ENCODE measurements at regions not wholly inside any gene's neighbourhood (a gene's known extent, or its start where the extent isn't known, plus 50 kb on each side); places are given as distances from the start of the nearest gene placed in this dataset.
"Not testable (repeated sequence)": the region's sequence is repeated elsewhere in the genome, so short reads cannot be mapped to it uniquely, and the experiment has no call there.

- Mint-ChIP-seq H3K9me3 (no peaks in the 10 kb centered on the region), H3K27ac (no peak overlapping the region), H3K4me3 (no peak overlapping the region), H3K4me1 (ENCODE audit: low read depth in 2 of 2) (no peaks in the 10 kb centered on the region), H3K36me3 (ENCODE audit: insufficient read depth) (no peaks in the 10 kb centered on the region), H3K27me3 (no peaks in the 10 kb centered on the region)
- no peak for DNase-seq
- no peak for ATAC-seq (replicated peaks)
Measured at GRCh38 chrX:84737471-84737871, 235.2 kb upstream of the HDX start.

GRCh38 chrX:84747516-84747915 lies 245.3 kb upstream of the HDX start:
- H3K27ac Mint-ChIP-seq: no peak overlapping the region
- DNase-seq (no peak), ATAC-seq (replicated peaks) (no peak)
- H3K4me3 Mint-ChIP-seq: no peak overlapping the region
- no peaks in the 10 kb centered on the region for H3K36me3 Mint-ChIP-seq (ENCODE audit: insufficient read depth)
- no peaks in the 10 kb centered on the region for H3K27me3 Mint-ChIP-seq
- H3K9me3 Mint-ChIP-seq: peaks cover 3 to 8% of the 10 kb centered on the region in 2 donors
- no peaks in the 10 kb centered on the region for H3K4me1 Mint-ChIP-seq (ENCODE audit: low read depth in 2 of 2)

- no peaks in the 10 kb centered on the region for H3K36me3 Mint-ChIP-seq (ENCODE audit: insufficient read depth)
- no peak for DNase-seq
- no peaks in the 10 kb centered on the region for H3K4me1 Mint-ChIP-seq (ENCODE audit: low read depth in 2 of 2)
- H3K27me3 Mint-ChIP-seq: no peaks in the 10 kb centered on the region
- no peak for ATAC-seq (replicated peaks)
- no peak overlapping the region for H3K4me3 Mint-ChIP-seq
- H3K27ac Mint-ChIP-seq: no peak overlapping the region
- H3K9me3 Mint-ChIP-seq: peaks cover 3 to 8% of the 10 kb centered on the region in 2 donors
Measured at GRCh38 chrX:84748965-84749656, 246.9 kb upstream of the HDX start.

GRCh38 chrX:84760560-84760959 lies 243.1 kb upstream of the APOOL start:
- DNase-seq (no peak), ATAC-seq (replicated peaks) (no peak)
- H3K27ac Mint-ChIP-seq: no peak overlapping the region
- no peaks in the 10 kb centered on the region for H3K36me3 Mint-ChIP-seq (ENCODE audit: insufficient read depth)
- H3K4me1 Mint-ChIP-seq (ENCODE audit: low read depth in 2 of 2): no peaks in the 10 kb centered on the region
- no peaks in the 10 kb centered on the region for H3K27me3 Mint-ChIP-seq
- H3K9me3 Mint-ChIP-seq: no peaks in the 10 kb centered on the region
- no peak overlapping the region for H3K4me3 Mint-ChIP-seq

GRCh38 chrX:84796321-84796720 lies 207.4 kb upstream of the APOOL start:
- no peak for DNase-seq
- no peaks in the 10 kb centered on the region for H3K4me1 Mint-ChIP-seq (ENCODE audit: low read depth in 2 of 2)
- H3K27me3 Mint-ChIP-seq: no peaks in the 10 kb centered on the region
- no peak overlapping the region for H3K27ac Mint-ChIP-seq
- no peaks in the 10 kb centered on the region for H3K36me3 Mint-ChIP-seq (ENCODE audit: insufficient read depth)
- peaks cover 0 to 6% of the 10 kb centered on the region in 2 donors for H3K9me3 Mint-ChIP-seq
- H3K4me3 Mint-ChIP-seq: no peak overlapping the region
- no peak for ATAC-seq (replicated peaks)

GRCh38 chrX:84830836-84831235 lies 172.8 kb upstream of the APOOL start:
- Mint-ChIP-seq H3K36me3 (ENCODE audit: insufficient read depth) (no peaks in the 10 kb centered on the region), H3K9me3 (peaks cover 0 to 4% of the 10 kb centered on the region in 2 donors), H3K4me3 (no peak overlapping the region), H3K27me3 (no peaks in the 10 kb centered on the region), H3K4me1 (ENCODE audit: low read depth in 2 of 2) (no peaks in the 10 kb centered on the region), H3K27ac (no peak overlapping the region)
- ATAC-seq (replicated peaks): no peak
- DNase-seq: no peak

- H3K4me1 Mint-ChIP-seq (ENCODE audit: low read depth in 2 of 2); H3K4me3 Mint-ChIP-seq; H3K27me3 Mint-ChIP-seq; ATAC-seq (replicated peaks); H3K36me3 Mint-ChIP-seq (ENCODE audit: insufficient read depth); DNase-seq; H3K9me3 Mint-ChIP-seq; H3K27ac Mint-ChIP-seq: not testable (repeated sequence)
Measured at GRCh38 chrX:84846541-84846940, 157.1 kb upstream of the APOOL start.

- ATAC-seq (replicated peaks); H3K36me3 Mint-ChIP-seq (ENCODE audit: insufficient read depth); H3K27me3 Mint-ChIP-seq; H3K4me1 Mint-ChIP-seq (ENCODE audit: low read depth in 2 of 2); H3K27ac Mint-ChIP-seq; DNase-seq; H3K4me3 Mint-ChIP-seq; H3K9me3 Mint-ChIP-seq: not testable (repeated sequence)
Measured at GRCh38 chrX:84851183-84851582, 152.5 kb upstream of the APOOL start.

GRCh38 chrX:84856791-84857190 lies 146.9 kb upstream of the APOOL start:
- H3K4me1 Mint-ChIP-seq (ENCODE audit: low read depth in 2 of 2); H3K27ac Mint-ChIP-seq; H3K36me3 Mint-ChIP-seq (ENCODE audit: insufficient read depth); DNase-seq; H3K27me3 Mint-ChIP-seq; H3K4me3 Mint-ChIP-seq; ATAC-seq (replicated peaks); H3K9me3 Mint-ChIP-seq: not testable (repeated sequence)

- H3K4me1 Mint-ChIP-seq (ENCODE audit: low read depth in 2 of 2); ATAC-seq (replicated peaks); DNase-seq; H3K36me3 Mint-ChIP-seq (ENCODE audit: insufficient read depth); H3K27ac Mint-ChIP-seq; H3K9me3 Mint-ChIP-seq; H3K27me3 Mint-ChIP-seq; H3K4me3 Mint-ChIP-seq: not testable (repeated sequence)
Measured at GRCh38 chrX:84858771-84859170, 144.9 kb upstream of the APOOL start.

GRCh38 chrX:84865113-84865512 lies 138.6 kb upstream of the APOOL start:
- Mint-ChIP-seq H3K4me3 (no peak overlapping the region), H3K4me1 (ENCODE audit: low read depth in 2 of 2) (no peaks in the 10 kb centered on the region), H3K27me3 (no peaks in the 10 kb centered on the region), H3K36me3 (ENCODE audit: insufficient read depth) (peaks cover 5% of the 10 kb centered on the region), H3K27ac (no peak overlapping the region), H3K9me3 (no peaks in the 10 kb centered on the region)
- DNase-seq (no peak), ATAC-seq (replicated peaks) (no peak)

GRCh38 chrX:84870281-84870680 lies 133.4 kb upstream of the APOOL start:
- not testable (repeated sequence) for ATAC-seq (replicated peaks); H3K36me3 Mint-ChIP-seq (ENCODE audit: insufficient read depth); H3K4me1 Mint-ChIP-seq (ENCODE audit: low read depth in 2 of 2); H3K27ac Mint-ChIP-seq; H3K27me3 Mint-ChIP-seq; H3K9me3 Mint-ChIP-seq; H3K4me3 Mint-ChIP-seq; DNase-seq

GRCh38 chrX:84872160-84872771 lies 131.4 kb upstream of the APOOL start:
- not testable (repeated sequence) for ATAC-seq (replicated peaks); H3K27me3 Mint-ChIP-seq; H3K4me3 Mint-ChIP-seq; H3K27ac Mint-ChIP-seq; DNase-seq; H3K4me1 Mint-ChIP-seq (ENCODE audit: low read depth in 2 of 2); H3K9me3 Mint-ChIP-seq; H3K36me3 Mint-ChIP-seq (ENCODE audit: insufficient read depth)

GRCh38 chrX:84873176-84873575 lies 130.5 kb upstream of the APOOL start:
- Mint-ChIP-seq H3K27ac (no peak overlapping the region), H3K36me3 (ENCODE audit: insufficient read depth) (peaks cover 2% of the 10 kb centered on the region), H3K9me3 (no peaks in the 10 kb centered on the region), H3K4me3 (no peak overlapping the region), H3K4me1 (ENCODE audit: low read depth in 2 of 2) (no peaks in the 10 kb centered on the region), H3K27me3 (no peaks in the 10 kb centered on the region)
- ATAC-seq (replicated peaks): no peak
- DNase-seq: no peak
